Right lobe of liver (tissue), 6 donors: ENCODE measurements at regions not wholly inside any gene's neighbourhood (a gene's known extent, or its start where the extent isn't known, plus 50 kb on each side); places are given as distances from the start of the nearest gene placed in this dataset.

Experiments used
- ATAC-seq, 4 donors: fragments of 200-7000 bp; cut with Tn5 transposase; one replicate each; pipeline ENCODE4 v1.9.1; 2020; ENCODE audit warnings: mild to moderate bottlenecking in 4 of 4, moderate library complexity in 4 of 4
- DNase-seq, 3 donors: peaks; one replicate each; pipeline ENCODE4 v3.0.0-alpha.2; 2020
- H3K27ac ChIP-seq, 3 donors: fragments of 200-600 bp; one replicate each; pipeline ENCODE4 v1.8.0; 2022
- H3K27me3 ChIP-seq, 2 donors: fragments of 200-600 bp; one replicate each; pipeline ENCODE4 v1.8.0; 2022
- H3K36me3 ChIP-seq, 4 donors: fragments of 200-600 bp; sonication (generic) in 1 of 4; one replicate each; pipeline versions ENCODE4 v1.5.1 to v1.8.0; 2017 to 2022; ENCODE audit warnings: control low read depth in 1 of 4
- H3K4me1 ChIP-seq, 4 donors: fragments of 200-600 bp; sonication (generic) in 1 of 4; one replicate each; pipeline versions ENCODE4 v1.5.1 to v1.8.0; 2017 to 2022; ENCODE audit warnings: control low read depth in 1 of 4
- H3K4me3 ChIP-seq, 3 donors: fragments of 200-600 bp; one replicate each; pipeline ENCODE4 v1.8.0; 2022
- H3K9me3 ChIP-seq, 4 donors: fragments of 200-600 bp; sonication (generic) in 1 of 4; one replicate each; pipeline versions ENCODE4 v1.5.1 to v1.8.0; 2017 to 2022; ENCODE audit warnings: control low read depth in 1 of 4
- POLR2A ChIP-seq: fragments of 450-650 bp; IDR thresholded peaks from one replicate; pipeline ENCODE4 v1.6.1; 2017; ENCODE audit warnings: antibody characterized with exemption, mild to moderate bottlenecking
- WGBS: methylation state at CpG from one replicate; pipeline ENCODE4 v1.1.6; 2018; ENCODE audit warnings: low coverage, low lambda C conversion rate; ENCODE audit not compliant: insufficient coverage; ENCODE audit errors: missing lambda C conversion rate; 5-methylcytosine and 5-hydroxymethylcytosine counted together
- intact Hi-C, 2 donors: fragments of 100-400 bp; cut with DNase I; formaldehyde crosslinking; loops; one replicate each; pipeline versions ENCODE4 v1.11.2 to v1.14.1; 2022
- TF ChIP-seq, protein P1 (sequence below), 4 donors: fragments of 200-600 bp in 3 of 4; fragments of 450-650 bp in 1 of 4; IDR thresholded peaks; one replicate each; pipeline versions ENCODE4 v1.5.1 to v1.8.0; 2016 to 2022; ENCODE audit warnings: antibody characterized with exemption in 4 of 4, mild to moderate bottlenecking in 2 of 4
- donor health status: DM: no; HTN: yes; CAD: no.
- donor health status: DM: no; HTN: no; CAD: no.
- donor health status: DM: no; HTN: no; CAD: no.
- donor health status: DM: no; HTN: yes; CAD: no.
- donor health status: DM: no; HTN: yes; CAD: no.

DNA sequence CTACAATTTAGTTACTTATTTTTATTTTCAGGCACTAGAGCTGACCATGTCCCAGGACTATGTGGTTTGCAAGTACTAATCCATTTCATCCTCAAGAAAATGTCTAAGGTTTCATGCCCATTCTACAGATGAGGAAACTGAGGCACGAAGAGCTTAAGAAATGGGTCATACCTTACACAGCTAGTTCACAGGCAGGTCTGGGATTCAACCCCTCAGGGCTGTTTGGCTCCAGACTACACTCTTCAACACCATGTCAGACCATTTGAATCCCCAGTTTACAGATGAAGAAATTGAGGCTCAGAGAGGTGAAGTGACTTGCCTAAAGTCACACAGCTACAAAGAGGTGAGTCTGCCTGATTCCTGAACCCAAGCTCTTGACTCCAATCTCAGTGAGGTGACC lies 144.1 kb downstream of the MIAT start:
- no peak for ATAC-seq
- TF ChIP-seq, protein P1, sequence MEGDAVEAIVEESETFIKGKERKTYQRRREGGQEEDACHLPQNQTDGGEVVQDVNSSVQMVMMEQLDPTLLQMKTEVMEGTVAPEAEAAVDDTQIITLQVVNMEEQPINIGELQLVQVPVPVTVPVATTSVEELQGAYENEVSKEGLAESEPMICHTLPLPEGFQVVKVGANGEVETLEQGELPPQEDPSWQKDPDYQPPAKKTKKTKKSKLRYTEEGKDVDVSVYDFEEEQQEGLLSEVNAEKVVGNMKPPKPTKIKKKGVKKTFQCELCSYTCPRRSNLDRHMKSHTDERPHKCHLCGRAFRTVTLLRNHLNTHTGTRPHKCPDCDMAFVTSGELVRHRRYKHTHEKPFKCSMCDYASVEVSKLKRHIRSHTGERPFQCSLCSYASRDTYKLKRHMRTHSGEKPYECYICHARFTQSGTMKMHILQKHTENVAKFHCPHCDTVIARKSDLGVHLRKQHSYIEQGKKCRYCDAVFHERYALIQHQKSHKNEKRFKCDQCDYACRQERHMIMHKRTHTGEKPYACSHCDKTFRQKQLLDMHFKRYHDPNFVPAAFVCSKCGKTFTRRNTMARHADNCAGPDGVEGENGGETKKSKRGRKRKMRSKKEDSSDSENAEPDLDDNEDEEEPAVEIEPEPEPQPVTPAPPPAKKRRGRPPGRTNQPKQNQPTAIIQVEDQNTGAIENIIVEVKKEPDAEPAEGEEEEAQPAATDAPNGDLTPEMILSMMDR (IDR thresholded peaks at IDR 0.05), result no peak
- no peak for TF ChIP-seq POLR2A
- no peaks in the 10 kb centered on the region for H3K9me3 ChIP-seq
- no peak overlapping the region for H3K27ac ChIP-seq
- no peak overlapping the region for H3K4me3 ChIP-seq
- H3K27me3 ChIP-seq, result no peaks in the 10 kb centered on the region
- intact Hi-C loops, result no loop called here
- H3K36me3 ChIP-seq, result no peaks in the 10 kb centered on the region
- H3K4me1 ChIP-seq, result no peaks in the 10 kb centered on the region
- no peak for DNase-seq
- 29% methylated on average over 1 of the region's 1 CpG for WGBS

DNA sequence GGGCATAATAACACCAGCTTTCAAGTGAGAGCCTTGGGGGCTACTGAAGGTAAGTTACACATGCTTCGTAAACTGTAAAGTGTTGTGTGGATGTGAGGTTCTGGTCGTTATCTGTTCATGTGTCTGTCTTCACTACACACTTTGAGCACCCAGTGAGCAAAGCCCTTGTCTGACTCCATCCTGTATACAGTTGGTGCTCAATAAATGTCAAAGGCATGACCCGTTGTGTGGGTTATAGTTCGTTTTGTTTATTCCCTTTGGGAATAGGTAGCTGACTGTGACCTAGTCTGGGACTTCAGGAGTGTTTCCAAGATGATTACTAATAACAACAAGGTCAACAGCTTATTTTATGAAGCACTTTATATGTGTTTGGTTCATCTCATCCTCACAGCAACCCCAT lies 146.9 kb downstream of the MIAT start:
- H3K27me3 ChIP-seq, result no peaks in the 10 kb centered on the region
- no peaks in the 10 kb centered on the region for H3K9me3 ChIP-seq
- DNase-seq (no peak), ATAC-seq (no peak)
- intact Hi-C loops, result no loop called here
- 71% methylated on average over 4 of the region's 4 CpGs for WGBS
- H3K4me1 ChIP-seq, result no peaks in the 10 kb centered on the region
- H3K27ac ChIP-seq, result no peak overlapping the region
- no peaks in the 10 kb centered on the region for H3K36me3 ChIP-seq
- TF ChIP-seq POLR2A, result no peak
- TF ChIP-seq, protein P1 (IDR thresholded peaks at IDR 0.05), result no peak
- no peak overlapping the region for H3K4me3 ChIP-seq

DNA sequence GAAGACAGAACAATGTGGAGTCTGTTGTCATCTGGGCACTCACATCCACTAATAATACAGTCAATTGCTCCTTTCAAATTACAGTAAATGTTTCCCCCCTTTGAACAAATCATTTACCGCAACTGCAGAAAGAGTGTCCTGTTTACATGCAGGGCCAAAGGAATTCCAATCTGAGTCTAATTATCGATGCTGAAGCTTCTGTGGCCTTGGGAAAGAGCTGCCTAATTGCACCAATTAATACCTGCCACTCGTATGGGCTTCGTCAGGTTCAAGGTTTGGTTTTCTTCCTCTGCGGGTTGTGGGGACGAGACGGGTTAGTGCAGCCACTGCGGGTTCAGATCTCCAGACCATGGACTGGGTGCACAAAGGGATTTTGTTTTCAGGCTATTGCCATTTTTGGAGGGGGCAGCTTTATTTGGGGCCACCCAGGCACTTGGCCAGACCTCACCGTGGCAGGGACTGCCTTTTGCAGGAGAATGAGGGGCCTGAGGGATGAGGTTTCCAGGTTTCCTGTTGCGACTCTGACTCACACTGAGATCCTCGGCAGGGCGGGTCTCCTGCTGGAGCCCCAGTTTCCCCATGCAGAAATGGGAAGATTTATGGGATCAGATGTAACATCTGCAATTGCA lies 147.6 kb downstream of the MIAT start:
- intact Hi-C loops, result no loop called here
- H3K9me3 ChIP-seq, result no peaks in the 10 kb centered on the region
- no peak overlapping the region for H3K4me3 ChIP-seq
- TF ChIP-seq, protein P1 (IDR thresholded peaks at IDR 0.05), result no peak
- TF ChIP-seq POLR2A, result no peak
- no peak for DNase-seq
- 55% methylated on average over 11 of the region's 12 CpGs for WGBS
- H3K27me3 ChIP-seq, result no peaks in the 10 kb centered on the region
- ATAC-seq, result no peak
- H3K4me1 ChIP-seq, result no peaks in the 10 kb centered on the region
- H3K36me3 ChIP-seq, result no peaks in the 10 kb centered on the region
- H3K27ac ChIP-seq, result no peak overlapping the region

DNA sequence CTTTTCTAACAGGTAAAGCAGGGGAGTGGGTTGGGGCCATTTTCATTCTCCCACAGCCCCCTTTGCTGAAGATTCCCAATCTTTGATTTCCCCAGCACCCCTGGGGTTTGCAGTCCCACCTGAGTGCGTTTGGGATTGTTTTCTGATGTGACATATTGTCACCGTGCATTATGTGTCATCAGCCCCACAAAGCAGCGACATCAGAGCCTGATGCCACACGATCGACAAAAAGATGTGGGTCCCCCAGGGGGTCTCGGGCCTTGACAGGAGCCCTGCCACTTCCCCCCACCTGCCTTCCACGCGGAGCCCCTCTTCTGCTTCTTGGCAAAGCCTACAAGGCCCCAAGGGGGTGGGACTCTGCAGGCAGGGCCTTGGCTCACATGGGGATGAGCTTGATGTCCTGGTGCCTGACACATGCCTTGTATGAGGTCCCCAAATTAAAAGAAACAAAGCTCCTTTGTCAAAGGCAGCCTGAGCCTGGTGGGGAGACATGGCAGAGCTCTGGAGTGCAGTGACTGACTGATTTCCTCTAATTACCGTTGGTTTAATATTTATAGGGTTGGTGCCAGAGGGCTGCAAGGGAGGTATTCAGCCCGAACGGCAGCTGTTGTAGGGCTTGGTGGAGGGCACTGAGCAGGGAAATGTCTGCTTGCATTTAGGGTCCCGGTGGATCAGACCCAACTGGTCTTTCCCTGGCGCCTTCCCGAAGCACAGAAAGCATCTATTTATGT lies 149.2 kb downstream of the MIAT start:
- Histone ChIP-seq H3K36me3 (no peaks in the 10 kb centered on the region), H3K9me3 (no peaks in the 10 kb centered on the region), H3K27me3 (no peaks in the 10 kb centered on the region), H3K27ac (no peak overlapping the region), H3K4me1 (no peaks in the 10 kb centered on the region), H3K4me3 (no peak overlapping the region)
- ATAC-seq (no peak), DNase-seq (no peak)
- intact Hi-C loops, result no loop called here
- 83% methylated on average over 6 of the region's 14 CpGs for WGBS
- TF ChIP-seq, protein P1 (IDR thresholded peaks at IDR 0.05), result no peak
- TF ChIP-seq POLR2A, result no peak
